Body of pancreas (tissue), 4 donors: ENCODE measurements at regions not wholly inside any gene's neighbourhood (a gene's known extent, or its start where the extent isn't known, plus 50 kb on each side); places are given as distances from the start of the nearest gene placed in this dataset.

Source experiments
- CTCF ChIP-seq, 7 experiments: fragments of 450-650 bp in 4 of 7; fragments of 200-600 bp in 3 of 7; sonication (generic) in 3 of 7; IDR thresholded peaks; one replicate each; pipeline ENCODE4 v1.5.1; 2016 to 2019; ENCODE audit warnings: antibody characterized with exemption in 7 of 7
- POLR2A ChIP-seq, 3 donors: fragments of 450-650 bp; IDR thresholded peaks; one replicate each; pipeline ENCODE4 v1.6.1; 2016; ENCODE audit warnings: antibody characterized with exemption in 3 of 3, mild to moderate bottlenecking in 2 of 3

- TF ChIP-seq CTCF (IDR thresholded peaks at IDR 0.05) = no peak
- no peak for TF ChIP-seq POLR2A (IDR thresholded peaks at IDR 0.05)
Measured at GRCh38 chr5:42924686-42925085, 113.0 kb upstream of the SELENOP start.
